ENCODE measurements at regions not wholly inside any gene's neighbourhood (a gene's known extent, or its start where the extent isn't known, plus 50 kb on each side); places are given as distances from the start of the nearest gene placed in this dataset.

DNA sequence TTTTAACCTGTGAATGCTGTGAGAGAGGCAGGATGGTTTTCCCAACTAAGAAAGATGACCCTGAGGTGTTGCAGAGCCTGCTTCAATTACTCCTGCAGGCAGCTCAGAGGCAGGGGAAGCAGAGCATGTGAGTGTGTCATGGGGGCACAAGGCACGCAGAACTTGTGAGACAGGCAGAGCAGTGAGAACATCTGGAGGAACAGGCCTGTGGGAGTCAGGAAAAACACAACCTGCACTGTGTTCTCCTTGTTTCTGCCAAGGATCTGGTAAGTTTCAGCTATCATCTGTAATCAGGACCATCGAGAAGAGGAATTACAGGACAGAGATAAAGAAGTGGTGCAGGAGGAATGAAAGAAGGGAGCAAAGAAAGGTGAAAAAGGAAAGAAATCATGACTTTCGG, 741.8 kb upstream of the INTU start:
- DNase-seq (ENCODE audit: low spot score) (no peak), ATAC-seq (ENCODE audit: low FRiP score) (no peak)
- TF ChIP-seq, protein P1, sequence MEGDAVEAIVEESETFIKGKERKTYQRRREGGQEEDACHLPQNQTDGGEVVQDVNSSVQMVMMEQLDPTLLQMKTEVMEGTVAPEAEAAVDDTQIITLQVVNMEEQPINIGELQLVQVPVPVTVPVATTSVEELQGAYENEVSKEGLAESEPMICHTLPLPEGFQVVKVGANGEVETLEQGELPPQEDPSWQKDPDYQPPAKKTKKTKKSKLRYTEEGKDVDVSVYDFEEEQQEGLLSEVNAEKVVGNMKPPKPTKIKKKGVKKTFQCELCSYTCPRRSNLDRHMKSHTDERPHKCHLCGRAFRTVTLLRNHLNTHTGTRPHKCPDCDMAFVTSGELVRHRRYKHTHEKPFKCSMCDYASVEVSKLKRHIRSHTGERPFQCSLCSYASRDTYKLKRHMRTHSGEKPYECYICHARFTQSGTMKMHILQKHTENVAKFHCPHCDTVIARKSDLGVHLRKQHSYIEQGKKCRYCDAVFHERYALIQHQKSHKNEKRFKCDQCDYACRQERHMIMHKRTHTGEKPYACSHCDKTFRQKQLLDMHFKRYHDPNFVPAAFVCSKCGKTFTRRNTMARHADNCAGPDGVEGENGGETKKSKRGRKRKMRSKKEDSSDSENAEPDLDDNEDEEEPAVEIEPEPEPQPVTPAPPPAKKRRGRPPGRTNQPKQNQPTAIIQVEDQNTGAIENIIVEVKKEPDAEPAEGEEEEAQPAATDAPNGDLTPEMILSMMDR (IDR thresholded peaks at IDR 0.05): no peak

DNA sequence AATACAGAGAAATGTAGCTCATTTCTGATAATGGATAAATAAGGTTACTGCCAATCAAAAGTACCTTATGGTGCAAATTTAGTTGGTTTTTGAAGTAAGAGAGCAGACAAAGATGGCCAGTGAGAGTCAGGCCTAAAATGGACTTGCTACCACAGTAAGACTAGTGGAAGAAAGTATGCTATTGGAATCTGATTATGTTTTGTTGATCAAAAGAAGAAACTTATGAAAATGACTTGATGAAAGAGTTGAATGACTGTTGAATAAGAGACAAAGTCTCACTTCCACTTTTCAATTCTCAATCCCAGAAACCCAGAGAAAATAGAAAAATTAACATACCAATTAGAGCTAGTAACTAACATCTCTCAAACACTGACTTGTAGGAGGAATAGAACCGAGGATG, 737.8 kb upstream of the INTU start:
- DNase-seq (ENCODE audit: low spot score): no peak
- TF ChIP-seq, protein P1 (IDR thresholded peaks at IDR 0.05): no peak
- ATAC-seq (ENCODE audit: low FRiP score): no peak

DNA sequence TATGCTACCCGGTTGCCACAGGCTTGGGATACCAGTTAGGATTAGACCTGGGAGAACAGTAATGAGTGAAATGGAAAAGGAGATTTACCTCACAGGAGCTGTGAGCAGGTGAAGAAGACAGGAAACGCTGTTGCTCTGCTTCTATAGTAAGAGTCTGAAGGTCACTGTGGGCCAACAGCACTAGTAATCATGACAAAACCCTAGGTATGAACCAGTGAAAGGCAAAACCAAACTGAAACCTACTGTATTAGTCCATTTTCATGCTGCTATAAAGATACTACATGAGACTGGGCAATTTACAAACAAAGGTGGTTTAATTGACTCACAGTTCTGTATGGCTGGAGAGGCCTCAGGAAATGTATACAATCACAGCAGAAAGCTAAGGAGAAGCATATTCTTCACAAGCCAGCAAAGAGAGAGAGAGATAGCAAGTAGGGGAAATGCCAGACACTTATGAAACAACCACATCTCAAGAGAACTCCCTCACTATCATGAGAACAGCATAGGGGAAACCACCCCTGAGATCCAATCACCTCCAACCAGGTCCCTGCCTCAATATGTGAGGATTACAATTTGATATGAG, 736.7 kb upstream of the INTU start:
- TF ChIP-seq, protein P1 (IDR thresholded peaks at IDR 0.05): no peak
- ATAC-seq (ENCODE audit: low FRiP score) (no peak), DNase-seq (ENCODE audit: low spot score) (no peak)

DNA sequence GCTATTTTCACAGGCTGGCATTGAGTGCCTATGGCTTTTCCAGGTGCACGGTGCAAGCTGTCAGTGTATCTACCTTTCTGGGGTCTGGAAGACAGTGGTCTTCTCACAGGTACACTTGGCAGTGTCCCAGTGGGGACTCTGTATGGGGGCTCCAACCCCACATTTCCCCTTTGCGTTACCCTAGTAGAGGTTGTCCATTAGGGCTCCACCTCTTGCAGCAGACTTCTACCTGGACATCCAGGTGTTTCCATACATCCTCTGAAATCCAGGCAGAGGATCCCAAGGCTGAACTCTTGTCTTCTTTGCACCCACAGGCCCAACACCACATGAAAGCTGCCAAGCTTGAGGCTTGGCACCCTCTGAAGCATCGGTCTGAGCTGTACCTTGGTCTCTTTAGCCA, 735.7 kb upstream of the INTU start:
- TF ChIP-seq, protein P1 (IDR thresholded peaks at IDR 0.05): no peak
- DNase-seq (ENCODE audit: low spot score) (no peak), ATAC-seq (ENCODE audit: low FRiP score) (no peak)

DNA sequence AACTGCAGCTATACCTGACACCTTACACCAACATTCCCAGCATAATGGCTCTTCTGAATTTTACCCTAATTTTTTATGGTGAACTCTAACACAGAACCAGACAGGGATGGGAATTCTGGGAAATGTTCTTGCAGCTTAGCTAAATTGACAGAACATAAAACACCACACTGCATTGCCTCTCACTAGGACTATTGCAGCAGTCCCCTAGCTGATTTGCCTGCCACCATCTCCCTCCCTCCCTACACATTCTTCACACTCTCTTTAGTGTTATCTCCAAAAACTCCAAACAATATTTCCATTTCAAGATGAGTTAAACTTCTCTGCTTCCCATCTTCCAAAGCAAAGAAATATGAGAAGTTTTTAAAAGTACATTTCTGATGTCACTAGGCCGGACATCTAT, 733.9 kb upstream of the INTU start:
- DNase-seq (ENCODE audit: low spot score) (no peak), ATAC-seq (ENCODE audit: low FRiP score) (no peak)
- TF ChIP-seq, protein P1 (IDR thresholded peaks at IDR 0.05): no peak

DNA sequence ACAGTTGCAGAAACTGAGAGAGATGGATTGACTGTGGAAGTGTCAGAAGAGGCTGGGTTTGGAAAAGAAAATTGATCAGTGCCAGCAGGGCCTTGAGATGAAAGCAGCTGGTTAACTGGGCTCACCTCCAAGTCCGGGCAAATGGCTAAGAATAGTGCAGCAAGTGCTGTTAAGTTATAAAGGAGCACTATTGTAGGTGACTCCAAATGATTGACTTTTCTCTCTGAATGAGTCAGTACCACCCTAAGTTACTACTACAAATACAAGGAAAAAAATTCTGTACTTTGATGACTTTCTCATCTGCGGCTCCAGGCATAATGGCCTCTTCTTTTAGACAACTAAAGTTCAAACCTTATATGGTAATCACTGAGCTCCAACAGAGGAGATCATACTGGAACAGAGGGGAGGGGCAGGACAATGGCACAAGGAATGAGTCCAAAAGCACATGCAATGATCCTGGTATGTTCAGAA, 733.4 kb upstream of the INTU start:
- DNase-seq (ENCODE audit: low spot score): no peak
- no peak for ATAC-seq (ENCODE audit: low FRiP score)
- TF ChIP-seq, protein P1 (IDR thresholded peaks at IDR 0.05): no peak

DNA sequence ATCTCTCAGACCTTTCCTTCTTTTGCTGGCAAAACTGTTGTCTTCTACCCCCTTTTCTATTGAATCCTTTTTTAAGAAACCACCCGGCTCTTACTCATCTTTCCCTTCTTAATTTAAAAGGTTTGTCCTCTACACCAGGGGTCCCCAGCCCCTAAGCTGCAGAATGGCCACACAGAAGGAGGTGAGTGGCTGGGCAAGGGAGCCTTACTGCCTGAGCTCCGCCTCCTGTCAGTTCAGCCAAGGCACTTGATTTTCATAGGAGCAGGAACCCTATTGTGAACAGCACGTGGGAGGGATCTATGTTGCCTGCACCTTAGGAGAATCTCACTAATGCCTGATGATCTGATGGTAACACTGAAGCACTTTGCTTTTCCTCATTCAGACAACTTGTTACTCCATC, 726.3 kb upstream of the INTU start:
- TF ChIP-seq, protein P1 (IDR thresholded peaks at IDR 0.05): no peak
- no peak for DNase-seq (ENCODE audit: low spot score)
- ATAC-seq (ENCODE audit: low FRiP score): no peak

All from omental fat pad (tissue), 3 donors.